WTC11 (cell line): ENCODE measurements at regions not wholly inside any gene's neighbourhood (a gene's known extent, or its start where the extent isn't known, plus 50 kb on each side); places are given as distances from the start of the nearest gene placed in this dataset.

Experiments
- ATAC-seq: fragments of 200-7000 bp; cut with Tn5 transposase; 2 replicates; pipeline ENCODE4 v1.10.0; 2021; ENCODE audit warnings: mild to moderate bottlenecking, moderate library complexity
- CTCF ChIA-PET: fragments of 300-600 bp; sonication (Branson Sonifier 250); formaldehyde crosslinking; loops from one replicate; lab custom pipeline; 2021; ENCODE audit warnings: antibody characterized with exemption; lab: Charles Lee
- POLR2A ChIA-PET: fragments of 350-600 bp; sonication (Branson Sonifier 250); formaldehyde crosslinking; loops from one replicate; lab custom pipeline; 2021; ENCODE audit warnings: antibody characterized with exemption; lab: Charles Lee
- DNase-seq: peaks from one replicate; pipeline ENCODE4 v3.0.0; 2021; ENCODE audit warnings: low spot score
- H3K27ac Mint-ChIP-seq: 2 replicates; pipeline ENCODE4 v1.8.0; 2021; ENCODE audit warnings: mixed read lengths
- H3K27me3 Mint-ChIP-seq: 2 replicates; pipeline ENCODE4 v1.8.0; 2021; ENCODE audit warnings: low read depth, mild to moderate bottlenecking, moderate library complexity, mixed read lengths
- H3K36me3 Mint-ChIP-seq: 2 replicates; pipeline ENCODE4 v1.8.0; 2021; ENCODE audit warnings: mixed read lengths
- H3K4me1 Mint-ChIP-seq: 2 replicates; pipeline ENCODE4 v1.8.0; 2022; ENCODE audit warnings: mixed read lengths
- H3K4me3 Mint-ChIP-seq: 2 replicates; pipeline ENCODE4 v1.8.0; 2021; ENCODE audit warnings: mild to moderate bottlenecking, moderate library complexity, mixed read lengths
- H3K9me3 Mint-ChIP-seq: 2 replicates; pipeline ENCODE4 v1.8.0; 2021; ENCODE audit warnings: mixed read lengths
- ATF1 ChIP-seq: sonication (generic); formaldehyde crosslinking; IDR thresholded peaks from 2 replicates; pipeline ENCODE4 v1.8.1; 2023; ENCODE audit warnings: mild to moderate bottlenecking, moderate library complexity, missing genetic modification reagents
- CREB1 ChIP-seq: sonication (generic); formaldehyde crosslinking; IDR thresholded peaks from 2 replicates; pipeline ENCODE4 v1.8.0; 2023; ENCODE audit warnings: mild to moderate bottlenecking, missing genetic modification reagents
- EMX1 ChIP-seq: fragments of 250-450 bp; sonication (Bioruptor Pico); IDR thresholded peaks from 2 replicates; pipeline ENCODE4 v1.8.0; 2021; ENCODE audit warnings: mild to moderate bottlenecking
- GRHL2 ChIP-seq: fragments of 250-450 bp; sonication (Bioruptor Pico); IDR thresholded peaks from 2 replicates; pipeline ENCODE4 v1.8.0; 2022; ENCODE audit warnings: mild to moderate bottlenecking, moderate library complexity; ENCODE audit not compliant: insufficient replicate concordance, severe bottlenecking
- HMGA2 ChIP-seq: fragments of 250-450 bp; sonication (Bioruptor Pico); IDR thresholded peaks from 2 replicates; pipeline ENCODE4 v1.4.0; 2021; ENCODE audit warnings: mild to moderate bottlenecking, moderate library complexity
- JAZF1 ChIP-seq: fragments of 250-450 bp; sonication (Bioruptor Pico); IDR thresholded peaks from 2 replicates; pipeline ENCODE4 v1.9.0; 2021; ENCODE audit warnings: moderate library complexity, mild to moderate bottlenecking, inconsistent platforms
- JUN ChIP-seq: sonication (generic); formaldehyde crosslinking; IDR thresholded peaks from 2 replicates; pipeline ENCODE4 v1.8.0; 2023; ENCODE audit warnings: mild to moderate bottlenecking, missing genetic modification reagents
- SMAD3 ChIP-seq: sonication (generic); formaldehyde crosslinking; IDR thresholded peaks from 2 replicates; pipeline ENCODE4 v1.8.0; 2022; ENCODE audit warnings: missing genetic modification reagents, mild to moderate bottlenecking, borderline replicate concordance
- ZBTB21 ChIP-seq: sonication (generic); formaldehyde crosslinking; IDR thresholded peaks from 2 replicates; pipeline ENCODE4 v1.8.1; 2023; ENCODE audit warnings: mild to moderate bottlenecking, missing genetic modification reagents, borderline replicate concordance
- ZNF138 ChIP-seq: sonication (generic); formaldehyde crosslinking; conservative IDR thresholded peaks from 2 replicates; pipeline ENCODE4 v1.8.1; 2022; ENCODE audit warnings: mild to moderate bottlenecking, moderate library complexity, missing genetic modification reagents
- ZNF396 ChIP-seq: fragments of 250-450 bp; sonication (Bioruptor Pico); IDR thresholded peaks from 2 replicates; pipeline ENCODE4 v1.8.0; 2021; ENCODE audit warnings: mild to moderate bottlenecking, moderate library complexity, borderline replicate concordance
- ZNF671 ChIP-seq: fragments of 250-450 bp; sonication (Bioruptor Pico); IDR thresholded peaks from 2 replicates; pipeline ENCODE4 v1.8.0; 2021; ENCODE audit warnings: mild to moderate bottlenecking
- TF ChIP-seq, protein P1 (sequence below): fragments of 250-450 bp; sonication (Bioruptor Pico); IDR thresholded peaks from 2 replicates; pipeline ENCODE4 v1.9.0; 2021; ENCODE audit warnings: mild to moderate bottlenecking, borderline replicate concordance
- TF ChIP-seq, protein P2 (sequence below): fragments of 250-450 bp; sonication (Bioruptor Pico); IDR thresholded peaks from 2 replicates; pipeline ENCODE4 v1.9.0; 2021; ENCODE audit warnings: moderate library complexity, mild to moderate bottlenecking, inconsistent platforms, borderline replicate concordance
- TF ChIP-seq, protein P3 (sequence below): sonication (generic); formaldehyde crosslinking; IDR thresholded peaks from 2 replicates; pipeline ENCODE4 v1.8.1; 2022; ENCODE audit warnings: mild to moderate bottlenecking, missing genetic modification reagents, moderate library complexity, borderline replicate concordance
- TF ChIP-seq, protein P4 (sequence below): sonication (generic); formaldehyde crosslinking; IDR thresholded peaks from 2 replicates; pipeline ENCODE4 v1.8.1; 2023; ENCODE audit warnings: mild to moderate bottlenecking, missing genetic modification reagents, borderline replicate concordance
- TF ChIP-seq, protein P5 (sequence below): sonication (generic); formaldehyde crosslinking; IDR thresholded peaks from 2 replicates; pipeline ENCODE4 v1.8.1; 2023; ENCODE audit warnings: mild to moderate bottlenecking, missing genetic modification reagents
- TF ChIP-seq, protein P6 (sequence below): sonication (generic); formaldehyde crosslinking; IDR thresholded peaks from 2 replicates; pipeline ENCODE4 v1.8.1; 2023; ENCODE audit warnings: mild to moderate bottlenecking, missing genetic modification reagents
- TF ChIP-seq, protein P7 (sequence below): sonication (generic); formaldehyde crosslinking; IDR thresholded peaks from 2 replicates; pipeline ENCODE4 v1.8.1; 2022; ENCODE audit warnings: low read depth, missing genetic modification reagents, borderline replicate concordance

DNA sequence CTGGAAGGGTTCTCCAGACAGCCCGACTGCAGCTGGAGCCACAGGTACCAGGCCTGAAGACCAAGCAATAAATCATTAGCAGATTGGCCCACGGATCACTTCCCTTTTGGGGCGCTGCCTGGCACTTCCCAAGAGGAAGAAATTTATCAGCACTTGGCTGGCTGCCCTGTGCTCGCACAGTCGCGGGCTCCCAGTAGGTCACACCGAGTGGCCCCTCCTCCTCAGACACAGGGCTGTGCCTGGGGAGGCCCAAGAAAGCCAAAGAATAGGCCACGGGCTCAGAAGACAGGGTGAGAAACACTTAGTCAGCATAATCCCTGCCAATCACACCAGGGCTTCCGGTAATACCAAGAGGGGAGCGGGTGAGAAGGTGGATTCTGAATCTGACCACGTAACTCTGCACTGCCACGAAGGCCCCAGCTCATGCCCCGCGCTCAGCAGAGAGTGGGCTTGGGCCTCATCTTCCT is 115.7 kb upstream of the MSX2 start:
- no peaks in the 10 kb centered on the region; the same call in 1 of the 2 replicates for H3K27me3 Mint-ChIP-seq
- DNase-seq (no peak), ATAC-seq (no peak)
- TF ChIP-seq SMAD3 (CRISPR knock-in tag), result no peak
- no peaks in the 10 kb centered on the region; the same call in 1 of the 2 replicates for H3K4me1 Mint-ChIP-seq
- peaks cover 3% of the 10 kb centered on the region for H3K9me3 Mint-ChIP-seq
- H3K27ac Mint-ChIP-seq, result no peak overlapping the region
- ChIA-PET CTCF (no interaction called here), POLR2A (no interaction called here)
- H3K36me3 Mint-ChIP-seq, result peaks cover 3% of the 10 kb centered on the region
- H3K4me3 Mint-ChIP-seq, result no peak overlapping the region

DNA sequence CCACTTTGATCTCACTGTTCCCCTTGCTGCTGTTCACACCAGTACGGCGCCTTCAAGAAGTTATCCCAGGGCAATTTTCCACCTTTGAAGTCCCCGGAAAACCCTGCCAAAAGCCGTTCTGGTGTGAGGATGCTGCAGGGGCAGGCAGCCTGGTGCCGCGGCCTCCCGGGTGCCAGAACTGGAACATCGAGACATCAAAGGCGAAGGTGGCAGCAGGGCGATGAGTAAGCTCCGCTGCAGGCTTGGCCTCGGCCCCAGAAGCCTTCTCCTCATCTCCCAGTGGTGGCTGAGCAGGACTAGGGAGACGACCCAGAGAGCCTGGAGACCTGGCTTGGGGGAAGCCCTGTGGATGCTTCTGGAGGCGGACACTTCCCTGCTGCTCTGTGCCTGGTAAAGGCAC is 115.3 kb upstream of the MSX2 start:
- Mint-ChIP-seq H3K4me3 (no peak overlapping the region), H3K9me3 (peaks cover under 1% of the 10 kb centered on the region), H3K36me3 (no peaks in the 10 kb centered on the region), H3K4me1 (no peaks in the 10 kb centered on the region; the same call in 1 of the 2 replicates), H3K27me3 (no peaks in the 10 kb centered on the region; the same call in 1 of the 2 replicates), H3K27ac (no peak overlapping the region)
- ATAC-seq (no peak), DNase-seq (no peak)
- POLR2A ChIA-PET, result no interaction called here
- CTCF ChIA-PET, result no interaction called here
- TF ChIP-seq, protein P1, sequence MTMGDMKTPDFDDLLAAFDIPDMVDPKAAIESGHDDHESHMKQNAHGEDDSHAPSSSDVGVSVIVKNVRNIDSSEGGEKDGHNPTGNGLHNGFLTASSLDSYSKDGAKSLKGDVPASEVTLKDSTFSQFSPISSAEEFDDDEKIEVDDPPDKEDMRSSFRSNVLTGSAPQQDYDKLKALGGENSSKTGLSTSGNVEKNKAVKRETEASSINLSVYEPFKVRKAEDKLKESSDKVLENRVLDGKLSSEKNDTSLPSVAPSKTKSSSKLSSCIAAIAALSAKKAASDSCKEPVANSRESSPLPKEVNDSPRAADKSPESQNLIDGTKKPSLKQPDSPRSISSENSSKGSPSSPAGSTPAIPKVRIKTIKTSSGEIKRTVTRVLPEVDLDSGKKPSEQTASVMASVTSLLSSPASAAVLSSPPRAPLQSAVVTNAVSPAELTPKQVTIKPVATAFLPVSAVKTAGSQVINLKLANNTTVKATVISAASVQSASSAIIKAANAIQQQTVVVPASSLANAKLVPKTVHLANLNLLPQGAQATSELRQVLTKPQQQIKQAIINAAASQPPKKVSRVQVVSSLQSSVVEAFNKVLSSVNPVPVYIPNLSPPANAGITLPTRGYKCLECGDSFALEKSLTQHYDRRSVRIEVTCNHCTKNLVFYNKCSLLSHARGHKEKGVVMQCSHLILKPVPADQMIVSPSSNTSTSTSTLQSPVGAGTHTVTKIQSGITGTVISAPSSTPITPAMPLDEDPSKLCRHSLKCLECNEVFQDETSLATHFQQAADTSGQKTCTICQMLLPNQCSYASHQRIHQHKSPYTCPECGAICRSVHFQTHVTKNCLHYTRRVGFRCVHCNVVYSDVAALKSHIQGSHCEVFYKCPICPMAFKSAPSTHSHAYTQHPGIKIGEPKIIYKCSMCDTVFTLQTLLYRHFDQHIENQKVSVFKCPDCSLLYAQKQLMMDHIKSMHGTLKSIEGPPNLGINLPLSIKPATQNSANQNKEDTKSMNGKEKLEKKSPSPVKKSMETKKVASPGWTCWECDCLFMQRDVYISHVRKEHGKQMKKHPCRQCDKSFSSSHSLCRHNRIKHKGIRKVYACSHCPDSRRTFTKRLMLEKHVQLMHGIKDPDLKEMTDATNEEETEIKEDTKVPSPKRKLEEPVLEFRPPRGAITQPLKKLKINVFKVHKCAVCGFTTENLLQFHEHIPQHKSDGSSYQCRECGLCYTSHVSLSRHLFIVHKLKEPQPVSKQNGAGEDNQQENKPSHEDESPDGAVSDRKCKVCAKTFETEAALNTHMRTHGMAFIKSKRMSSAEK (CRISPR knock-in tag), result no peak
- TF ChIP-seq ATF1 (CRISPR knock-in tag) (no peak), ZNF138 (CRISPR knock-in tag) (no peak), CREB1 (CRISPR knock-in tag) (no peak), JUN (CRISPR knock-in tag) (no peak), ZNF396 (CRISPR knock-in tag) (no peak), JAZF1 (no peak), HMGA2 (no peak), EMX1 (CRISPR knock-in tag) (no peak), GRHL2 (CRISPR knock-in tag) (no peak), ZNF671 (CRISPR knock-in tag) (no peak), ZBTB21 (CRISPR knock-in tag) (no peak)
- TF ChIP-seq, protein P2, sequence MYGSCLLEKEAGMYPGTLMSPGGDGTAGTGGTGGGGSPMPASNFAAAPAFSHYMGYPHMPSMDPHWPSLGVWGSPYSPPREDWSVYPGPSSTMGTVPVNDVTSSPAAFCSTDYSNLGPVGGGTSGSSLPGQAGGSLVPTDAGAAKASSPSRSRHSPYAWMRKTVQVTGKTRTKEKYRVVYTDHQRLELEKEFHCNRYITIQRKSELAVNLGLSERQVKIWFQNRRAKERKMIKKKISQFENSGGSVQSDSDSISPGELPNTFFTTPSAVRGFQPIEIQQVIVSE, result no peak
- TF ChIP-seq, protein P3, sequence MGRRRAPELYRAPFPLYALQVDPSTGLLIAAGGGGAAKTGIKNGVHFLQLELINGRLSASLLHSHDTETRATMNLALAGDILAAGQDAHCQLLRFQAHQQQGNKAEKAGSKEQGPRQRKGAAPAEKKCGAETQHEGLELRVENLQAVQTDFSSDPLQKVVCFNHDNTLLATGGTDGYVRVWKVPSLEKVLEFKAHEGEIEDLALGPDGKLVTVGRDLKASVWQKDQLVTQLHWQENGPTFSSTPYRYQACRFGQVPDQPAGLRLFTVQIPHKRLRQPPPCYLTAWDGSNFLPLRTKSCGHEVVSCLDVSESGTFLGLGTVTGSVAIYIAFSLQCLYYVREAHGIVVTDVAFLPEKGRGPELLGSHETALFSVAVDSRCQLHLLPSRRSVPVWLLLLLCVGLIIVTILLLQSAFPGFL (CRISPR knock-in tag), result no peak
- TF ChIP-seq, protein P4, sequence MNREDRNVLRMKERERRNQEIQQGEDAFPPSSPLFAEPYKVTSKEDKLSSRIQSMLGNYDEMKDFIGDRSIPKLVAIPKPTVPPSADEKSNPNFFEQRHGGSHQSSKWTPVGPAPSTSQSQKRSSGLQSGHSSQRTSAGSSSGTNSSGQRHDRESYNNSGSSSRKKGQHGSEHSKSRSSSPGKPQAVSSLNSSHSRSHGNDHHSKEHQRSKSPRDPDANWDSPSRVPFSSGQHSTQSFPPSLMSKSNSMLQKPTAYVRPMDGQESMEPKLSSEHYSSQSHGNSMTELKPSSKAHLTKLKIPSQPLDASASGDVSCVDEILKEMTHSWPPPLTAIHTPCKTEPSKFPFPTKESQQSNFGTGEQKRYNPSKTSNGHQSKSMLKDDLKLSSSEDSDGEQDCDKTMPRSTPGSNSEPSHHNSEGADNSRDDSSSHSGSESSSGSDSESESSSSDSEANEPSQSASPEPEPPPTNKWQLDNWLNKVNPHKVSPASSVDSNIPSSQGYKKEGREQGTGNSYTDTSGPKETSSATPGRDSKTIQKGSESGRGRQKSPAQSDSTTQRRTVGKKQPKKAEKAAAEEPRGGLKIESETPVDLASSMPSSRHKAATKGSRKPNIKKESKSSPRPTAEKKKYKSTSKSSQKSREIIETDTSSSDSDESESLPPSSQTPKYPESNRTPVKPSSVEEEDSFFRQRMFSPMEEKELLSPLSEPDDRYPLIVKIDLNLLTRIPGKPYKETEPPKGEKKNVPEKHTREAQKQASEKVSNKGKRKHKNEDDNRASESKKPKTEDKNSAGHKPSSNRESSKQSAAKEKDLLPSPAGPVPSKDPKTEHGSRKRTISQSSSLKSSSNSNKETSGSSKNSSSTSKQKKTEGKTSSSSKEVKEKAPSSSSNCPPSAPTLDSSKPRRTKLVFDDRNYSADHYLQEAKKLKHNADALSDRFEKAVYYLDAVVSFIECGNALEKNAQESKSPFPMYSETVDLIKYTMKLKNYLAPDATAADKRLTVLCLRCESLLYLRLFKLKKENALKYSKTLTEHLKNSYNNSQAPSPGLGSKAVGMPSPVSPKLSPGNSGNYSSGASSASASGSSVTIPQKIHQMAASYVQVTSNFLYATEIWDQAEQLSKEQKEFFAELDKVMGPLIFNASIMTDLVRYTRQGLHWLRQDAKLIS (CRISPR knock-in tag), result no peak
- TF ChIP-seq, protein P5, sequence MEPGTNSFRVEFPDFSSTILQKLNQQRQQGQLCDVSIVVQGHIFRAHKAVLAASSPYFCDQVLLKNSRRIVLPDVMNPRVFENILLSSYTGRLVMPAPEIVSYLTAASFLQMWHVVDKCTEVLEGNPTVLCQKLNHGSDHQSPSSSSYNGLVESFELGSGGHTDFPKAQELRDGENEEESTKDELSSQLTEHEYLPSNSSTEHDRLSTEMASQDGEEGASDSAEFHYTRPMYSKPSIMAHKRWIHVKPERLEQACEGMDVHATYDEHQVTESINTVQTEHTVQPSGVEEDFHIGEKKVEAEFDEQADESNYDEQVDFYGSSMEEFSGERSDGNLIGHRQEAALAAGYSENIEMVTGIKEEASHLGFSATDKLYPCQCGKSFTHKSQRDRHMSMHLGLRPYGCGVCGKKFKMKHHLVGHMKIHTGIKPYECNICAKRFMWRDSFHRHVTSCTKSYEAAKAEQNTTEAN (CRISPR knock-in tag), result no peak
- TF ChIP-seq, protein P6, sequence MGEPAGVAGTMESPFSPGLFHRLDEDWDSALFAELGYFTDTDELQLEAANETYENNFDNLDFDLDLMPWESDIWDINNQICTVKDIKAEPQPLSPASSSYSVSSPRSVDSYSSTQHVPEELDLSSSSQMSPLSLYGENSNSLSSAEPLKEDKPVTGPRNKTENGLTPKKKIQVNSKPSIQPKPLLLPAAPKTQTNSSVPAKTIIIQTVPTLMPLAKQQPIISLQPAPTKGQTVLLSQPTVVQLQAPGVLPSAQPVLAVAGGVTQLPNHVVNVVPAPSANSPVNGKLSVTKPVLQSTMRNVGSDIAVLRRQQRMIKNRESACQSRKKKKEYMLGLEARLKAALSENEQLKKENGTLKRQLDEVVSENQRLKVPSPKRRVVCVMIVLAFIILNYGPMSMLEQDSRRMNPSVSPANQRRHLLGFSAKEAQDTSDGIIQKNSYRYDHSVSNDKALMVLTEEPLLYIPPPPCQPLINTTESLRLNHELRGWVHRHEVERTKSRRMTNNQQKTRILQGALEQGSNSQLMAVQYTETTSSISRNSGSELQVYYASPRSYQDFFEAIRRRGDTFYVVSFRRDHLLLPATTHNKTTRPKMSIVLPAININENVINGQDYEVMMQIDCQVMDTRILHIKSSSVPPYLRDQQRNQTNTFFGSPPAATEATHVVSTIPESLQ, result no peak
- TF ChIP-seq, protein P7, sequence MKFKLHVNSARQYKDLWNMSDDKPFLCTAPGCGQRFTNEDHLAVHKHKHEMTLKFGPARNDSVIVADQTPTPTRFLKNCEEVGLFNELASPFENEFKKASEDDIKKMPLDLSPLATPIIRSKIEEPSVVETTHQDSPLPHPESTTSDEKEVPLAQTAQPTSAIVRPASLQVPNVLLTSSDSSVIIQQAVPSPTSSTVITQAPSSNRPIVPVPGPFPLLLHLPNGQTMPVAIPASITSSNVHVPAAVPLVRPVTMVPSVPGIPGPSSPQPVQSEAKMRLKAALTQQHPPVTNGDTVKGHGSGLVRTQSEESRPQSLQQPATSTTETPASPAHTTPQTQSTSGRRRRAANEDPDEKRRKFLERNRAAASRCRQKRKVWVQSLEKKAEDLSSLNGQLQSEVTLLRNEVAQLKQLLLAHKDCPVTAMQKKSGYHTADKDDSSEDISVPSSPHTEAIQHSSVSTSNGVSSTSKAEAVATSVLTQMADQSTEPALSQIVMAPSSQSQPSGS (CRISPR knock-in tag), result no peak
